Activated CD4-positive, alpha-beta T cell treated with anti-CD3 and anti-CD28 coated beads, Interleukin-2, amount 10 ng/mL, durations not matched to agents 7 days and 5 days (primary cell): ENCODE measurements at regions not wholly inside any gene's neighbourhood (a gene's known extent, or its start where the extent isn't known, plus 50 kb on each side); places are given as distances from the start of the nearest gene placed in this dataset.
"Not testable (repeated sequence)": the region's sequence is repeated elsewhere in the genome, so short reads cannot be mapped to it uniquely, and the experiment has no call there.

Experiments used
- CTCF ChIA-PET: fragments of 350-600 bp; sonication (Branson Sonifier 250); formaldehyde crosslinking; loops from one replicate; lab custom pipeline; 2021; ENCODE audit warnings: antibody characterized with exemption; lab: Charles Lee
- POLR2A ChIA-PET: fragments of 350-600 bp; sonication (Branson Sonifier 250); formaldehyde crosslinking; loops from one replicate; lab custom pipeline; 2021; ENCODE audit warnings: antibody characterized with exemption; lab: Charles Lee
- DNase-seq: peaks from one replicate; pipeline ENCODE4 v3.0.0-alpha.2; 2020
- H3K27ac Mint-ChIP-seq: one replicate; pipeline ENCODE4 v1.8.0; 2021; ENCODE audit warnings: mild to moderate bottlenecking, moderate library complexity, mixed read lengths
- H3K27me3 Mint-ChIP-seq: one replicate; pipeline ENCODE4 v1.8.0; 2021; ENCODE audit warnings: mixed read lengths
- H3K36me3 Mint-ChIP-seq: one replicate; pipeline ENCODE4 v1.8.0; 2021; ENCODE audit warnings: low read depth, mixed read lengths
- H3K4me1 Mint-ChIP-seq: one replicate; pipeline ENCODE4 v1.8.0; 2021; ENCODE audit warnings: mixed read lengths
- H3K4me3 Mint-ChIP-seq: one replicate; pipeline ENCODE4 v1.8.0; 2021; ENCODE audit warnings: mild to moderate bottlenecking, moderate library complexity, mixed read lengths
- H3K9me3 Mint-ChIP-seq: one replicate; pipeline ENCODE4 v1.8.0; 2021; ENCODE audit warnings: mixed read lengths

- no peaks in the 10 kb centered on the region for H3K9me3 Mint-ChIP-seq
- no peak overlapping the region for H3K4me3 Mint-ChIP-seq
- POLR2A ChIA-PET = no interaction called here
- H3K27me3 Mint-ChIP-seq = peaks cover 11% of the 10 kb centered on the region
- CTCF ChIA-PET = no interaction called here
- no peak for DNase-seq
- no peaks in the 10 kb centered on the region for H3K4me1 Mint-ChIP-seq
- H3K27ac Mint-ChIP-seq = no peak overlapping the region
- H3K36me3 Mint-ChIP-seq = no peaks in the 10 kb centered on the region
Measured at GRCh38 chr12:112591488-112591887, 172.7 kb downstream of the PTPN11 start.

GRCh38 chr12:112595410-112595809, 176.7 kb downstream of the PTPN11 start:
- Mint-ChIP-seq H3K4me3 (no peak overlapping the region), H3K27ac (no peak overlapping the region), H3K36me3 (no peaks in the 10 kb centered on the region), H3K9me3 (peaks cover 4% of the 10 kb centered on the region), H3K27me3 (peaks cover 10% of the 10 kb centered on the region), H3K4me1 (no peaks in the 10 kb centered on the region)
- DNase-seq = no peak
- ChIA-PET CTCF (no interaction called here), POLR2A (no interaction called here)

GRCh38 chr12:112597986-112598385, 179.2 kb downstream of the PTPN11 start:
- H3K4me3 Mint-ChIP-seq = no peak overlapping the region
- ChIA-PET POLR2A (no interaction called here), CTCF (no interaction called here)
- no peak overlapping the region for H3K27ac Mint-ChIP-seq
- H3K36me3 Mint-ChIP-seq = no peaks in the 10 kb centered on the region
- DNase-seq = no peak
- peaks cover 13% of the 10 kb centered on the region for H3K27me3 Mint-ChIP-seq
- H3K9me3 Mint-ChIP-seq = peaks cover 6% of the 10 kb centered on the region
- H3K4me1 Mint-ChIP-seq = no peaks in the 10 kb centered on the region

DNA sequence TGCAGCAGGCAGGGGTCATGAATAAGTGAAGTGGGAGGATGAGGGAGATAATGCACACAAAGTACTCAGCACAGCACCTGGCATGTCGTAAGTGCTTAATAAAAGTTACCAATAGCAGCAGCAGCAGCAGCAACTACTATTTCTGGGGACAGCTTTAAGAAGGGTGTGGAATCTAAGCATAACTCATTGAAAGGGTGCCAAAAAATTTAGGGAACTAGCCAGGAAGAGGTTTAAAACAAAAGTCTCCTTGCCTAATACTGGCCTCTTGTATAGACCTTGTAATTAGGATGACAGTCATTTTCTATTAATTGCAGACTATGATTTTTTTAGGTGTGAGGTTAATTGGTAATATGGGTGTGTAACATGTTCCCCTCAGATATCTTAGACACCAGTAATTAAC, 179.9 kb downstream of the PTPN11 start:
- Mint-ChIP-seq H3K36me3 (no peaks in the 10 kb centered on the region), H3K27me3 (peaks cover 14% of the 10 kb centered on the region), H3K27ac (no peak overlapping the region), H3K4me3 (no peak overlapping the region), H3K4me1 (no peaks in the 10 kb centered on the region), H3K9me3 (peaks cover 6% of the 10 kb centered on the region)
- ChIA-PET POLR2A (no interaction called here), CTCF (no interaction called here)
- no peak for DNase-seq

GRCh38 chr12:112599871-112600270, 181.1 kb downstream of the PTPN11 start:
- no peaks in the 10 kb centered on the region for H3K4me1 Mint-ChIP-seq
- H3K27ac Mint-ChIP-seq = no peak overlapping the region
- no peak overlapping the region for H3K4me3 Mint-ChIP-seq
- ChIA-PET POLR2A (no interaction called here), CTCF (no interaction called here)
- H3K27me3 Mint-ChIP-seq = peaks cover 11% of the 10 kb centered on the region
- H3K9me3 Mint-ChIP-seq = peaks cover 6% of the 10 kb centered on the region
- H3K36me3 Mint-ChIP-seq = no peaks in the 10 kb centered on the region
- DNase-seq = no peak

DNA sequence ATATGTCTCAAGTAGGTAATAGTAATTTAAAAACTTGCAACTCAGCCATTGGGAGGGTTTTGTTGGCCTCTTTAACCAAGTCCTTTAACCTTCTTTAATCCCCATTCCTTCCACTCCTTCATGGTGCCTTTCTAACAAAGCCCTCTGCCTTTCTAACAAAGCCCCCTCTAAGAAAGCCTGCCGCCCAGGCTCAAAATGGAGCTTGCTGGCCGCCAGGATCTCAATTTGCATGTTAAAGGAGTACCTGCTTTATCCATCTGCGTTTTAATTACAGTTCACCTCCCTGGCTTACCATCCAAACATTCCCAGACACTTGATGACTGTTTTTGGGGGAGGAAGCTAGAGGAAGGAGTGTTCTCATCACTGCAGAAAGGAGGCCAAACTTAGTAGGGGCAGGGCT, 183.4 kb downstream of the PTPN11 start:
- CTCF ChIA-PET = no interaction called here
- no peaks in the 10 kb centered on the region for H3K4me1 Mint-ChIP-seq
- H3K36me3 Mint-ChIP-seq = no peaks in the 10 kb centered on the region
- H3K9me3 Mint-ChIP-seq = peaks cover 6% of the 10 kb centered on the region
- no peak for DNase-seq
- no peak overlapping the region for H3K4me3 Mint-ChIP-seq
- no peak overlapping the region for H3K27ac Mint-ChIP-seq
- POLR2A ChIA-PET = no interaction called here
- peaks cover 14% of the 10 kb centered on the region for H3K27me3 Mint-ChIP-seq

- Mint-ChIP-seq H3K27ac (no peak overlapping the region), H3K4me3 (no peak overlapping the region), H3K9me3 (no peaks in the 10 kb centered on the region), H3K4me1 (no peaks in the 10 kb centered on the region), H3K27me3 (peaks cover 10% of the 10 kb centered on the region), H3K36me3 (no peaks in the 10 kb centered on the region)
- POLR2A ChIA-PET = no interaction called here
- no peak for DNase-seq
- CTCF ChIA-PET = no interaction called here
Measured at GRCh38 chr12:112606611-112607365, 184.8 kb upstream of the RPH3A start.

GRCh38 chr12:112607427-112607826, 184.1 kb upstream of the RPH3A start:
- H3K4me3 Mint-ChIP-seq = no peak overlapping the region
- no peak for DNase-seq
- POLR2A ChIA-PET = no interaction called here
- H3K36me3 Mint-ChIP-seq = no peaks in the 10 kb centered on the region
- peaks cover 10% of the 10 kb centered on the region for H3K27me3 Mint-ChIP-seq
- CTCF ChIA-PET = no interaction called here
- H3K9me3 Mint-ChIP-seq = no peaks in the 10 kb centered on the region
- no peak overlapping the region for H3K27ac Mint-ChIP-seq
- no peaks in the 10 kb centered on the region for H3K4me1 Mint-ChIP-seq

- no peak overlapping the region for H3K27ac Mint-ChIP-seq
- H3K36me3 Mint-ChIP-seq = no peaks in the 10 kb centered on the region
- no peaks in the 10 kb centered on the region for H3K9me3 Mint-ChIP-seq
- H3K27me3 Mint-ChIP-seq = no peaks in the 10 kb centered on the region
- no peak overlapping the region for H3K4me3 Mint-ChIP-seq
- H3K4me1 Mint-ChIP-seq = no peaks in the 10 kb centered on the region
- no peak for DNase-seq
- ChIA-PET POLR2A (no interaction called here), CTCF (no interaction called here)
Measured at GRCh38 chr12:112611908-112612307, 179.6 kb upstream of the RPH3A start.

GRCh38 chr12:112615196-112615595, 176.4 kb upstream of the RPH3A start:
- H3K9me3 Mint-ChIP-seq = no peaks in the 10 kb centered on the region
- H3K27ac Mint-ChIP-seq = no peak overlapping the region

DNA sequence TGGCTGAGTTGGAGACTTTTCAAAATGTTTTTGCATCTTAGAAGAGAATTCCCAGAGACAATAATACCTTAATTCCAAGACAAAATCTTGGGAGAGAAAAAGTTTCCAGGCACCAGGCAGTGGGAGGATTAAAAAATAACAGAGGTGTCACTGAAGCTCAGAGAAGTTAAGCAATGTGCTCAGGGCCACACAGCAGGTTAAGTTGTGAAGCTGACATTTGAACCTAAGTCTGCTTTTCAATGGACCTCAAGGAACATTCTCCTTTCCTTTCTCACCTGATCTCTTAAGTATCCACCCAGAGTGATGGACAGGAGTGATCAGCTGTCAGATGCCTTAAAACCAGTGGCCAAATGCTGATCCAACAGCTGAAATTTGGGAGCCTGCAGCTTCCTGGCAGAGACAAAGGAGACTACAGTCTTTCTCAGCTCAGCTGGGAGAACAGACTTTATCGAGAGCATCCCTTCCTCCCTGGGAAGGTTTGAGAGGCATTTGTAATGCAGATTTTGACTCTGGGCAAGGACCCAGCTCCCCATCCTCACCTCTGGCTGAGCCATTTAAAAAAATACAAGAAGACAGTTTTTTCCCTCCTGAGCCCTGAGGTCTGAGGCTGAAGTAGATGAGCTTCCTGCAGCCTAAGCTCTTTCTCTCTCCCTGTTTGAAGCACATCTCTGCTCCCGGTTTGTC, 174.9 kb upstream of the RPH3A start:
- ChIA-PET POLR2A (no interaction called here), CTCF (no interaction called here)
- no peaks in the 10 kb centered on the region for H3K36me3 Mint-ChIP-seq
- no peaks in the 10 kb centered on the region for H3K4me1 Mint-ChIP-seq
- H3K9me3 Mint-ChIP-seq = peaks cover 2% of the 10 kb centered on the region
- H3K4me3 Mint-ChIP-seq = no peak overlapping the region
- DNase-seq = no peak
- peaks cover 15% of the 10 kb centered on the region for H3K27me3 Mint-ChIP-seq
- no peak overlapping the region for H3K27ac Mint-ChIP-seq

More at GRCh38 chr12:112615196-112615595, 176.4 kb upstream of the RPH3A start:
- CTCF ChIA-PET = no interaction called here
- no peak for DNase-seq
- Mint-ChIP-seq H3K4me1 (no peaks in the 10 kb centered on the region), H3K27me3 (peaks cover 13% of the 10 kb centered on the region), H3K4me3 (no peak overlapping the region), H3K36me3 (no peaks in the 10 kb centered on the region)
- POLR2A ChIA-PET = no interaction called here

DNA sequence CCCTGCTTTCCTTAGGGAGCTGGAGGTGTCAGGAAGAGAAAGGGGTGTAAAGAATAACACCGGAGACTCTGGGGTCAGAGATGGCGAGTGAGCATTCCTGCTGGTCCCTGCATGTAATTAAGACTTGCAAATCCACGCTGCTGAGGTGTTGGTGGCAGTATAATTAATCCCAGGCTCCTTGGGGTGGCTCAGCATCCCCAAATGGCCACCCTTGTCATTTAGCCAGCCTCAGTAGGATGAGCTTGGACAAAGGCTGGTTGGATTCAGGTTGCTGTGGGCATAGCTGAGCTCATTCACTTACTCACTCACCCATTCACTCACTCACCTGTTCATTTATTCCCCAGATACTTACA, 174.4 kb upstream of the RPH3A start:
- peaks cover 2% of the 10 kb centered on the region for H3K9me3 Mint-ChIP-seq
- no peak overlapping the region for H3K27ac Mint-ChIP-seq
- ChIA-PET POLR2A (no interaction called here), CTCF (no interaction called here)
- DNase-seq = no peak
- H3K4me1 Mint-ChIP-seq = no peaks in the 10 kb centered on the region
- H3K4me3 Mint-ChIP-seq = no peak overlapping the region
- H3K36me3 Mint-ChIP-seq = no peaks in the 10 kb centered on the region
- H3K27me3 Mint-ChIP-seq = peaks cover 15% of the 10 kb centered on the region

GRCh38 chr12:112627851-112628250, 163.7 kb upstream of the RPH3A start:
- Mint-ChIP-seq H3K9me3 (no peaks in the 10 kb centered on the region), H3K4me3 (no peak overlapping the region), H3K27me3 (peaks cover 4% of the 10 kb centered on the region), H3K36me3 (no peaks in the 10 kb centered on the region), H3K4me1 (no peaks in the 10 kb centered on the region), H3K27ac (no peak overlapping the region)
- no peak for DNase-seq
- POLR2A ChIA-PET = no interaction called here
- CTCF ChIA-PET = no interaction called here

DNA sequence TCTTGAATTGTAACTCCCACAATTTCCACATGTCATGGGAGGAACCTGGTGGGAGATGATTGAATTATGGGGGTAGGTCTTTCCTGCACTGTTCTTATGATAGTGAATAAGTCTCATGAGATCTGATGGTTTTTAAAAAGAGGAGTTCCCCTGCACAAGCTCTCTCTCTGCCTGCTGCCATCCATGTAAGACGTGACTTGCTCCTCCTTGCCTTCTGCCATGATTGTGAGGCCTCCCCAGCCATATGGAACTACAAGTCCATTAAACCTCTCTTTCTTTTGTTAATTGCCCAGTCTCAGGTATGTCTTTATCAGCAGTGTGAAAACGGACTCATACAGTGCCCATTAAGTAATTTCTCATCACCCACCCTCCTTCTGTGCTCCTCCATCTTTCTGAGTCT, 159.6 kb upstream of the RPH3A start:
- H3K27me3 Mint-ChIP-seq, DNase-seq, H3K36me3 Mint-ChIP-seq, H3K4me1 Mint-ChIP-seq, H3K4me3 Mint-ChIP-seq, POLR2A ChIA-PET, H3K27ac Mint-ChIP-seq, CTCF ChIA-PET, H3K9me3 Mint-ChIP-seq: not testable (repeated sequence)
